ENCODE measurements at regions not wholly inside any gene's neighbourhood (a gene's known extent, or its start where the extent isn't known, plus 50 kb on each side); places are given as distances from the start of the nearest gene placed in this dataset.

DNA sequence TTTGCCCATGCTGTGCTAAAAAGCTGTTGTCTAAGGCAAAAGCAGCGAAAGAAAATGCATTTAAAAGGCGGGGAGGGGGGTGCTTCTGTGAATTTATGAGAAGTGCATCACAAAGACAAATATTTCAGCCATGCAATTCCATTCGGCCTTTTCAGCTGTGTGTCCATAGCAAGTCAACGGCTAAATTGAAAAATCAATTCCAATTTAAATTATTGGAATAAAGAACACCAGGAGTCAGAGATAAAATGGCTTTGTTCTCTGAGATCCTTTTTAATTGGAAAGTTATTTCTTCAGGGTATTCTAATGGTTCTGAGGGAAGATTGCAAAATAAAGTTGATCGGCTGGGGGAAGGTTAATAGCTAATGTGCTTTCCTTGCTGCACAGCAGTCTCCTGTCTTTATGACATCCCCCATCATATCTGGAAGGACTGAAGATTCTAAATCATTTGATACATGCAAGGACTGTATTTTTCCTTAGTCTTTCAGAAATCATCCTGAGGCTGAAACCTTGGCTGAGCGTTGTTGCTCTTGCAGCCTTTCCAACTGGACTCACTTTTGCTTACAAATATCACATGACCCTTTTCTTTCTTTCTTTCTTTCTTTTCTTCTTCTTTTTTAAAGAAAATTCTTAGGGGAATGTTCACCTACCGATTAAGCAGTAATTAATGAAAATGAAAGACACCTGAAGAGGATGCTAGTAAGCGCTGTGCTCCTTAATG, 647.1 kb downstream of the DACH1 start:
- TF ChIP-seq, protein P1, sequence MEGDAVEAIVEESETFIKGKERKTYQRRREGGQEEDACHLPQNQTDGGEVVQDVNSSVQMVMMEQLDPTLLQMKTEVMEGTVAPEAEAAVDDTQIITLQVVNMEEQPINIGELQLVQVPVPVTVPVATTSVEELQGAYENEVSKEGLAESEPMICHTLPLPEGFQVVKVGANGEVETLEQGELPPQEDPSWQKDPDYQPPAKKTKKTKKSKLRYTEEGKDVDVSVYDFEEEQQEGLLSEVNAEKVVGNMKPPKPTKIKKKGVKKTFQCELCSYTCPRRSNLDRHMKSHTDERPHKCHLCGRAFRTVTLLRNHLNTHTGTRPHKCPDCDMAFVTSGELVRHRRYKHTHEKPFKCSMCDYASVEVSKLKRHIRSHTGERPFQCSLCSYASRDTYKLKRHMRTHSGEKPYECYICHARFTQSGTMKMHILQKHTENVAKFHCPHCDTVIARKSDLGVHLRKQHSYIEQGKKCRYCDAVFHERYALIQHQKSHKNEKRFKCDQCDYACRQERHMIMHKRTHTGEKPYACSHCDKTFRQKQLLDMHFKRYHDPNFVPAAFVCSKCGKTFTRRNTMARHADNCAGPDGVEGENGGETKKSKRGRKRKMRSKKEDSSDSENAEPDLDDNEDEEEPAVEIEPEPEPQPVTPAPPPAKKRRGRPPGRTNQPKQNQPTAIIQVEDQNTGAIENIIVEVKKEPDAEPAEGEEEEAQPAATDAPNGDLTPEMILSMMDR (conservative IDR thresholded peaks at IDR 0.05; ENCODE audit: low read length), result no peak
- no peak for TF ChIP-seq EZH2phosphoT487 (IDR thresholded peaks at IDR 0.05; ENCODE audit: borderline replicate concordance)

Measured in Loucy (cell line).